HFF-Myc (cell line): ENCODE measurements at regions not wholly inside any gene's neighbourhood (a gene's known extent, or its start where the extent isn't known, plus 50 kb on each side); places are given as distances from the start of the nearest gene placed in this dataset.
"Not testable (repeated sequence)": the region's sequence is repeated elsewhere in the genome, so short reads cannot be mapped to it uniquely, and the experiment has no call there.

Source experiments
- DNase-seq: peaks from one replicate; pipeline ENCODE4 v3.0.0-alpha.2; 2011; ENCODE audit warnings: low read depth; ENCODE audit errors: extremely low read depth
- H3K4me3 ChIP-seq: replicated peaks from 2 replicates; pipeline ENCODE4 v1.5.1; 2011; ENCODE audit warnings: low read depth, mild to moderate bottlenecking, control low read depth, low read length
- TF ChIP-seq, protein P1 (sequence below): IDR thresholded peaks from 2 replicates; pipeline ENCODE4 v1.5.1; 2012; ENCODE audit warnings: mild to moderate bottlenecking, low read depth, low read length, control low read depth; ENCODE audit errors: missing control alignments

DNA sequence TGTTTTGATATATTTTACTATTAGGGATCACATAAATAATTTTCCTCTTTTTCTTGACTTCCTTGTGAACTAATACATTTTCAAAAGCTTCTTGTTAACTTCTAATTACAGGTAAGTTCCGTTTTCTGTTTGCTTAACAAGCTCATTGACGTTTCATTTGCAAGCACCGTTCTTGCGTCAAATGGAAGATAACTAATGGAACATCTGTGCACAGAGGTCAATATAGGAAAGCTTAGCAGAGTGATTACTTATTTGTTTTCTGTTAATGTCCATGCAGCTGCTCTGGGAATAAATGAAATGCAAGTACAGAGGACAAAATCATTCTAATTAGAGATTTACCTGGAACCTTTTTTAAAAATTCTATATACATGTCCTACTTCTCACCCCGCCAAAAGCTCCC is 115.5 kb upstream of the C2CD4B start:
- TF ChIP-seq, protein P1, sequence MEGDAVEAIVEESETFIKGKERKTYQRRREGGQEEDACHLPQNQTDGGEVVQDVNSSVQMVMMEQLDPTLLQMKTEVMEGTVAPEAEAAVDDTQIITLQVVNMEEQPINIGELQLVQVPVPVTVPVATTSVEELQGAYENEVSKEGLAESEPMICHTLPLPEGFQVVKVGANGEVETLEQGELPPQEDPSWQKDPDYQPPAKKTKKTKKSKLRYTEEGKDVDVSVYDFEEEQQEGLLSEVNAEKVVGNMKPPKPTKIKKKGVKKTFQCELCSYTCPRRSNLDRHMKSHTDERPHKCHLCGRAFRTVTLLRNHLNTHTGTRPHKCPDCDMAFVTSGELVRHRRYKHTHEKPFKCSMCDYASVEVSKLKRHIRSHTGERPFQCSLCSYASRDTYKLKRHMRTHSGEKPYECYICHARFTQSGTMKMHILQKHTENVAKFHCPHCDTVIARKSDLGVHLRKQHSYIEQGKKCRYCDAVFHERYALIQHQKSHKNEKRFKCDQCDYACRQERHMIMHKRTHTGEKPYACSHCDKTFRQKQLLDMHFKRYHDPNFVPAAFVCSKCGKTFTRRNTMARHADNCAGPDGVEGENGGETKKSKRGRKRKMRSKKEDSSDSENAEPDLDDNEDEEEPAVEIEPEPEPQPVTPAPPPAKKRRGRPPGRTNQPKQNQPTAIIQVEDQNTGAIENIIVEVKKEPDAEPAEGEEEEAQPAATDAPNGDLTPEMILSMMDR, result no peak
- DNase-seq, result no peak
- no peak overlapping the region for H3K4me3 ChIP-seq

DNA sequence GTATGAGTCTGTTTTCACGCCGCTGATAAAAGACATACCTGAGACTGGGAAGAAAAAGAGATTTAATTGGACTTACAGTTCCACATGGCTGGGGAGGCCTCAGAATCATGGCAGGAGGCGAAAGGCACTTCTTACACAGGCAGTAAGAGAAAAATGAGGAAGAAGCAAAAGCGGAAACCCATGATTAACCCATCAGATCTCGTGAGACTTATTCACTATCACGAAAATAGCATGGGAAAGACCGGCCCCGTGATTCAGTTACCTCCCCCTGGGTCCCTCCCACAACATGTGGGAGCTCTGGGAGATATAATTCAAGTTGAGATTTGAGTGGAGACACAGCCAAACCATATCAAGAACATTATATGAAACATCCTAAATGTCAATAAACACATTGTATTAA is 116.7 kb upstream of the C2CD4B start:
- DNase-seq, H3K4me3 ChIP-seq: not testable (repeated sequence)

DNA sequence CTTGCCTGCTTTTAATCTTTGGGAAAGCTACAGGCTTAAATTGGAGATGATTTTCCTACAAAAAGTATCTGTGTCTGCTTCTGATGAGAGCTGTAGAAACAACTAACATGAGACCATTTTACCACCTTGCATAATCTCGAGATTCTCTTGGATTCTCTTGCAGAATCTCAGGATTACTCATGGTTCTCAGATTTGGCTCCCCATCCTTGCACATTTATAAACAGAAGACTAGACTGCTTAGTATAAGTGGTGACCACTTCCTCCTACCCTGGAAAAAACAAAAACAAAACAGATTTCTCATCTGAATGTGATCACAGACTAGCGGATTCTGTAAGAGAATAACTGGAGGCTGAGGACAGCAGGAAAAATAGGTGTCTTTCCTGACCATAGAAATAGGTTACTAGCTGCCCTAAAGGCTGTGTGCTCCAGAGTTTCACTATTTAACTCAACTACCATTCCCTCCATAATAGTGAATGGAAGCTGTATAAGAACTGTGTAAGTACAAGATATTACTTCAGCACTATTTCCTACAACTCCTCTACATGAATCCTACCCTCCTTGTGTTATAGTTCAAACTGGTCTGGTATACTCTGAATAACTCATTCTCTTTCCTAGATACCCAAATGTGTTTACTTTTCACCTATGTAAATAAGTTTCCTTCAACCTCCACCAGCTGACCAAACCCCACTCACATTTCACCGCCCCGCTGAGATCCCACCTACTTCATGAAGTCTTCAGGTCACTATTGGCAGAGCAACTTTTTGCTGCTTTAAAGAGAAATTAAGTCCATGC is 122.2 kb upstream of the C2CD4B start:
- TF ChIP-seq, protein P1, result no peak
- no peak for DNase-seq
- H3K4me3 ChIP-seq, result no peak overlapping the region

DNA sequence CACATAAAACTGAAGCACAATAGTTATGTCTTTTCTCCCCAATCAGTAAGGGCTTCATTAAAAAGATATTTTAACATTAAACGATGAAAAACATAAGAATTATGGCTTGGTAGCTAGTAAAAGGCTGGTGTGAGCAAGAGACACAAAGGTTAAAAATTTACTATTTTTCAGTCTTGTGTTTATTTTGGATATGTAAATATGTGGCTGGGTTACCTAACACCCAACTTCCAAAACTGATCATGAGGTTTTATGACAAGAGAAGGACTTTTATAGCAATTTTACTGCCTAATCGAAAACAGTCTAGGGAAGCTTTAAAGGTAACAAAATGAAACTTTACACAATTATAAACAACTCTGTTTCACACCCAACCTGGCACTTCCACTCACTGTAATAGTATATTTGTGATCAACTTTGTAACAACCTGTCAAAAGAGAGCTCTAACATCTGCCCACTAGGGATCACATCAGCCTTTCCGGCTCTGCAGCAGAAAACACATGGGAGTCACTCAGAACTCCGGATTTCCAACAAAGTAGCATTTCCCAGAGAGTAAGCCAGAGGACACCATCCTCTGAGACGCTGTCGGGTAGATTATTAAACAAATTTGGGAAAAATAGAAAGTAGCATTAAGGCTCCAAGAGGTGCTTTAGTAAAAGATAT is 123.4 kb upstream of the C2CD4B start:
- TF ChIP-seq, protein P1, result no peak
- no peak for DNase-seq
- no peak overlapping the region for H3K4me3 ChIP-seq

DNA sequence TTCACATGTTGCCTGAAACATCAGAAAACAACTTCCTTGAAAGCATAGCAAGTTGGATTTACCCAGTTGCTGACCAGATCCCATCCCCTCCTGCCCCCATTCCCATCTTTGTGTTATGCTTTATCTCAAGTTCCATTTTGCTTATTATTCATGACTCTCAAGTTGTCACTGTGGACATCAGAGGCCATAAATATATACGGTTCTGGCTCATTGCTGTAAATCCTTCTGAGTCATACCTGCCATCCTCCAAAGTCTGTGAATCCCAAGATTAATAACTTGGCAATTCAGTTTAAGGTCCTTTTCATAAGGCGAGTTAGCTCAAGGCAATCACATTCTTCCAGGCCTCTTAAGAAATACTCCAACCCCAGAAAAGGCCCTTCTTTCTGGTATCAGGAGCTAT is 126.2 kb upstream of the C2CD4B start:
- H3K4me3 ChIP-seq, result no peak overlapping the region
- TF ChIP-seq, protein P1, result no peak
- no peak for DNase-seq

DNA sequence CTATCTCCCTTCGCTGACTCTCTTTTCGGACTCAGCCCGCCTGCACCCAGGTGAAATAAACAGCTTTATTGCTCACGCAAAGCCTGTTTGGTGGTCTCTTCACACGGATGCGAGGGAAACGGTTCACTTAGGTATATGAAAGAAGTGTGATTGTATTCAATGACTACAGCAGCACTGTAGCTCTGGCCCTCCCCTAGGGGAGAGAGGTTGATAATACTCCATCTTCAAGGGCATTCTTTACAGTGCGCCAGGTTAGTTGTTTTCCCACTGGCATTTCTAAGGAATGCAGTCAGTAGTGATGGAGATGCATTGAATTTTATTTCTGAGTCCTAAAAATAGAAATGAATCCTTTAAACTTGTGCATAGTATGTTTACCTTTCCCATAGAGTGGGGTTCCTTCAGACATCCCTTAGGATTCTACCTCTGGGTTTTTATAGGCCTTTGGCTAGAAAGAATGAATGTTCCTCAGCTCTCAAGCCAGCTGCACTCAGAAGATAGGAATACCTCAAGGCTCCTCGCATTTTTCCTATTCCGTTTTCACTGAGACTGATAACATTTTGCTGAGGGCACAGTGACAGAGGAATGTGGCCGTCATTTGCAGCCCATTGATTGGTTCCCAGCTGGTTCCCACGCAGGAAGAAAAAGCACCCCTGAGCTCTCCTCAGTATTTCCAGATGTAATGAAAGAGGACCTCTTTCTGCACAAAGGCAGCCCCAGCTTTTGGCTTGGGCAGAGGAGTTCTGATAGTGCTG is 131.8 kb upstream of the C2CD4B start:
- no peak overlapping the region for H3K4me3 ChIP-seq
- DNase-seq, result no peak
- TF ChIP-seq, protein P1, result no peak

DNA sequence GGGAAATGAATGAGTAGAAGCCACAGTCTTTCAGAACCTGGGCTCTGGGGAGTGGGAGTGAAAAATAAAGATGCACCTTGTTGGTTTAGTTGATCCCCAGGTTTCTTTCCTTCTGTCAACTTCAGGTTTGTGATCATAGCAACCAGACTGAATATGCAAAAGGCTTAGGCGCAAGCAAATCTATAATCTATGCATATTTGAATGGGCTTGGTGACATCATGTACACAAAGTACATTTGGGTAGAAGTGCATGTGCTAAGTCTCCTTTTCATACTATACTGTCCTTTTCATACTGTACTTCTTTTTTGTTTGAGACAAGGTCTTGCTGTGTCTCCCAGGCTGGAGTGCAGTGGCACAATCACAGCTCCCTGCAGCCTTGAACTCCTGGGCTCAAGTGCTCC is 132.4 kb upstream of the C2CD4B start:
- DNase-seq, result no peak
- TF ChIP-seq, protein P1, result no peak
- H3K4me3 ChIP-seq, result no peak overlapping the region
